Kidney (tissue), 13 donors: ENCODE measurements at regions not wholly inside any gene's neighbourhood (a gene's known extent, or its start where the extent isn't known, plus 50 kb on each side); places are given as distances from the start of the nearest gene placed in this dataset.

Experiments
- DNase-seq, 5 donors: peaks; one replicate each; pipeline ENCODE4 v3.0.0-alpha.2; 2013 to 2020
- FAIRE-seq: peaks from 2 replicates; lab custom pipeline; 2012; peaks lifted over from hg19 to GRCh38; lab: Jason Lieb, UNC
- H3K27ac ChIP-seq, 2 donors: one replicate each; pipeline ENCODE4 v1.7.0; 2013; ENCODE audit warnings: low read depth in 2 of 2, low read length in 2 of 2, inconsistent platforms in 1 of 2
- H3K27me3 ChIP-seq: one replicate; pipeline ENCODE4 v1.7.1; 2013; ENCODE audit warnings: low read length, inconsistent platforms; ENCODE audit not compliant: control insufficient read depth, insufficient read depth
- H3K36me3 ChIP-seq, 3 donors: one replicate each; pipeline versions ENCODE4 v1.7.0 to v1.7.1; 2013; ENCODE audit warnings: low read length in 3 of 3, control low read depth in 1 of 3, inconsistent platforms in 1 of 3; ENCODE audit not compliant: insufficient read depth in 3 of 3, control insufficient read depth in 2 of 3
- H3K4me1 ChIP-seq, 3 donors: one replicate each; pipeline versions ENCODE4 v1.7.0 to v1.7.1; 2013; ENCODE audit warnings: low read length in 3 of 3, inconsistent platforms in 1 of 3, low read depth in 1 of 3; ENCODE audit not compliant: control insufficient read depth in 2 of 3, insufficient read depth in 2 of 3
- H3K4me3 ChIP-seq, 3 donors: one replicate each; pipeline versions ENCODE4 v1.7.0 to v1.8.1; 2013; ENCODE audit warnings: low read length in 3 of 3, control low read depth in 1 of 3, inconsistent platforms in 1 of 3
- H3K9ac ChIP-seq, 3 donors: one replicate each; pipeline versions ENCODE4 v1.7.0 to v1.7.1; 2013; ENCODE audit warnings: low read length in 3 of 3, control low read depth in 1 of 3, inconsistent platforms in 1 of 3
- H3K9me3 ChIP-seq, 3 donors: one replicate each; pipeline versions ENCODE4 v1.7.0 to v1.7.1; 2013; ENCODE audit warnings: low read length in 3 of 3, control low read depth in 1 of 3, inconsistent platforms in 1 of 3; ENCODE audit not compliant: control insufficient read depth in 2 of 3, insufficient read depth in 1 of 3
- CTCF ChIP-seq: IDR thresholded peaks from 3 replicates; pipeline ENCODE4 v1.5.1; 2012; ENCODE audit warnings: mild to moderate bottlenecking, moderate library complexity, borderline replicate concordance; ENCODE audit not compliant: insufficient read depth; ENCODE audit errors: extremely low read depth
- intact Hi-C: fragments of 100-400 bp; cut with DNase I; formaldehyde crosslinking; loops from one replicate; pipeline ENCODE4 v1.11.1; 2022
- donor health status: control.
- donor health status: control.
- donor health status: control.
- donor health status: control.
- donor health status: control.
- donor health status: DM: yes; HTN: yes; CAD: no.
- donor health status: Normal renal cell carcinoma (clear cell type).

GRCh38 chr11:119525867-119526196 lies 102.9 kb upstream of the THY1 start:
- Histone ChIP-seq H3K4me3 (no peak overlapping the region), H3K27me3 (no peaks in the 10 kb centered on the region), H3K9me3 (no peaks in the 10 kb centered on the region), H3K27ac (no peak overlapping the region), H3K36me3 (no peaks in the 10 kb centered on the region), H3K9ac (no peak overlapping the region), H3K4me1 (no peaks in the 10 kb centered on the region)
- FAIRE-seq (no peak), DNase-seq (peak in 1 of 5 donors; percentile 36)
- intact Hi-C loops, result no loop called here
- no peak for TF ChIP-seq CTCF

DNA sequence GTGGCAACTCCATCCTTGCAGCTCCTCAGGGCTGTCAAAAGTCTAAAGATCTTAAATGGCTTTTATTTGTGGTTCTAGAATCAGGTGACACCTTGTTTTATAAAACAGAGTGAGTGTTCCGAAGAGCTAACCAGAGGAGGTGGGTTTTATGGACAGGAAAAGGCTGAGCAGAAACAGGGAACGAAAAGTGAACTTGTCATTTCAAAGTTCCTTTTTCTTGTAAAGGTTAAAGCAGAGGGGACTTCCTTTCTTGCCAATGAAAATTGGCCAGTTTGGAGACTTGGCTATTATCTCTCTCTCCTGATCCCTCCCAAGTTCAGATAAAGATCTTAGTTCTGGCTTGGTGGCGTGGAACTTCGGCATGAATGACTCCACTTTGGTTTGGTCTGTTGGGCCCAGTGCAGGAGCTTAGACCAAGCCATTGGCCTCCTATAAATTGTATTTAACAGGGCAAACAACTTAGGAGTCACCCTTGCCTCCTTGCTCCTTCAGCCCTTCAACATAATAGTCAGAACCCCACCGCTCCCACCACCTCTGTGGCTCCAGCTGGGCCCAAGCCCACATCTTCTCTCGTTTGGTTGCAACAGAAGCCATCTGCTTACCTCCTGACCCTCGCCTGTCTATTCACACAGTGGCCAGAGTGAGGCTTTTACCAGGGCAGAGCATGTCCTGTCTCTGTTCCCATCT lies 102.4 kb upstream of the THY1 start:
- DNase-seq (no peak), FAIRE-seq (no peak)
- TF ChIP-seq CTCF, result no peak

DNA sequence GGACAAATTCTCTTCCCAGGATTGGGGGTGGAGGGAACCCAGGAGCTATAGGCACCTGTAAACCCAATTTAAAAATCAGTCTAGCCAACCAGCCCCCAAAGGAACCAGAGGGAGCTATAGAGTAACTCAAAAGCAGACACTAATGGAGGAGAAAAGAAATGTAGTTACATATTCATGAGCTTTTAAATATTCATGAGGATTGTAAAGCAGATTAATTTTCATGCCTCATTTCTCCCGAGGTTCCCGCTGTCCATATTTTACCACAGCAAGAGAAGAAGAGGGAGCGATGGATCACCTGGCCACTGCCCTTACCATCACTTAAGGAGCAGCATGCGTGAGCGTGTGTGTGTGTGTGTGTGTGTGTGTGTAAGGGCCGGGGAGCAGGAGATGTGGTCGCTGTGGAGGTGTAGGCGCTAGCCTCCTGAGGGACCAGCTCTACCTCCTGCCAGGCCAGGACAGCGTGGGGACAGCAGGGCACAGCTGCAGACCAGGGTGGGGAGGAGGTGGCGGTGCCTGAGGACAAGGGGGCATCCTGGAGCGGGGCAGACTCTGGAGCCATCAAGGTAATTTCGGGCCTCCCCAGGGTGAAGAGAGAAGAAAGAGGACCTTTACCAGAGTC lies 100.7 kb upstream of the THY1 start:
- no peak overlapping the region for H3K4me3 ChIP-seq
- intact Hi-C loops, result no loop called here
- FAIRE-seq (no peak), DNase-seq (peak in 1 of 5 donors; percentile 40)
- H3K27me3 ChIP-seq, result no peaks in the 10 kb centered on the region
- H3K27ac ChIP-seq, result no peak overlapping the region
- no peaks in the 10 kb centered on the region for H3K4me1 ChIP-seq
- no peaks in the 10 kb centered on the region for H3K9me3 ChIP-seq
- TF ChIP-seq CTCF, result no peak
- H3K9ac ChIP-seq, result no peak overlapping the region
- H3K36me3 ChIP-seq, result no peaks in the 10 kb centered on the region

More for the DNA sequence above, 102.4 kb upstream of the THY1 start:
- Histone ChIP-seq H3K27me3 (no peaks in the 10 kb centered on the region), H3K4me3 (no peak overlapping the region), H3K9ac (no peak overlapping the region), H3K27ac (no peak overlapping the region), H3K9me3 (no peaks in the 10 kb centered on the region), H3K36me3 (no peaks in the 10 kb centered on the region), H3K4me1 (no peaks in the 10 kb centered on the region)
- intact Hi-C loops, result no loop called here

GRCh38 chr11:119522609-119523008 lies 99.6 kb upstream of the THY1 start:
- Histone ChIP-seq H3K4me1 (no peaks in the 10 kb centered on the region), H3K9me3 (no peaks in the 10 kb centered on the region), H3K9ac (no peak overlapping the region), H3K4me3 (no peak overlapping the region), H3K27me3 (no peaks in the 10 kb centered on the region), H3K36me3 (no peaks in the 10 kb centered on the region), H3K27ac (no peak overlapping the region)
- FAIRE-seq (no peak), DNase-seq (no peak)
- intact Hi-C loops, result no loop called here
- no peak for TF ChIP-seq CTCF
